ENCODE measurements at regions not wholly inside any gene's neighbourhood (a gene's known extent, or its start where the extent isn't known, plus 50 kb on each side); places are given as distances from the start of the nearest gene placed in this dataset.

DNA sequence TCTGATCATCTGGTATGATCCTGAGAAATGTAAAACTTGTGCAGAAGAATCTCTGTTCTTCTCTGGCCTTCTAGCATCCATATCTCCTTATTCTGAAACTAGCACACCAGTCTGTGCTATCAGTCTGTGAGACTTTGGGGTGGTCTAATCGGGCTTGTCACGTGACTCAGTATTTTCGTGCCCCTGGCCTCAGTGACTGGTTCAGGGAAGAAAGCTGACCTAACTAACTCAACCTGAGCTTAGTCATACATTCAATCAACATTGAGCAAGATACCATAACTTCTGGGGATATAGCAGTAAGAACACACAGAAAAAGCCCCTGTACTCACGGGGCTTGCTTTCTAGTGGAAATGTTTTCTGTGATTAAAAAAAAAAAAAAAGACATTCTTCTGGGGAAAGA, 109.3 kb downstream of the DKK1 start:
- peaks cover 4% of the 10 kb centered on the region for H3K9me3 Mint-ChIP-seq
- no peak overlapping the region for H3K27ac Mint-ChIP-seq
- no peaks in the 10 kb centered on the region for H3K27me3 Mint-ChIP-seq
- no peak overlapping the region for H3K4me3 Mint-ChIP-seq
- no peaks in the 10 kb centered on the region for H3K4me1 Mint-ChIP-seq
- no peaks in the 10 kb centered on the region for H3K36me3 Mint-ChIP-seq

DNA sequence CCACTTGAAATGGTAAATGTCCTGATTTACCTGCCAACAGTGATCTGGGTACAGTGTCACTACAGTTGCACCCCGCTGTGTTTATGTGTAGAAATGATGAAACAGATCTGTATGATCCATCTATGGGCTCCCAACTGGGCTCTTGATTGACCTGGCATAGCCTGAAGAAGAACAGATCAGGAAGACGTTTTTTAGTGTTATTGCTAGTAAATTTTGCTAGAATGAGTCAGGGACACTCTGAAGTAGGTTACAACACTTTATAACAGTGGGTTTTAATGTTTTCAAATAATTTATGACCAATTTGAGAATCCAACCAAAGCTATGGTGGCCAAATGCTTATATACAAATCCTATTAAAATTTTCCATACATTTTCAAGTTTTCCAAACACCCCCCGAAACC, 110.3 kb downstream of the DKK1 start:
- Mint-ChIP-seq H3K27me3 (no peaks in the 10 kb centered on the region), H3K27ac (no peak overlapping the region), H3K4me1 (no peaks in the 10 kb centered on the region), H3K4me3 (no peak overlapping the region), H3K36me3 (no peaks in the 10 kb centered on the region), H3K9me3 (peaks cover 4% of the 10 kb centered on the region)

DNA sequence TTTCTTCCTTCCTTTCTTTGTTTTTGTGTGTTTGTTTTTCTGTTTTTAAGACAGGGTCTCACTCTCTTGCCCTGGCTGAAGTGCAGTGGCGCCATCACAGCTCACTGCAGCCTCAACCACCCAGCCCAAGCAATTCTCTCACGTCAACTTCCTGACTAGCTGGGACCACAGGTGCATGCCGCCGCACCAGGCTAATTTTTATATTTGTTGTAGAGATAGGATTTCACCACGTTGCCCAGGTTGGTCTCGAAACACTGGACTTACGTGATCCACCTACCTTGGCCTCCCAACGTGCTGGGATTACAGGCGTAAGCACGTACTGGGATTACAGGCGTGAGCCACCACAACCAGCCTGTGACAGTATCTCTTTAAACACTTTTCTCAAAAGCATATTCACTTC, 120.7 kb downstream of the DKK1 start:
- H3K27ac Mint-ChIP-seq, result no peak overlapping the region
- no peak overlapping the region for H3K4me3 Mint-ChIP-seq

DNA sequence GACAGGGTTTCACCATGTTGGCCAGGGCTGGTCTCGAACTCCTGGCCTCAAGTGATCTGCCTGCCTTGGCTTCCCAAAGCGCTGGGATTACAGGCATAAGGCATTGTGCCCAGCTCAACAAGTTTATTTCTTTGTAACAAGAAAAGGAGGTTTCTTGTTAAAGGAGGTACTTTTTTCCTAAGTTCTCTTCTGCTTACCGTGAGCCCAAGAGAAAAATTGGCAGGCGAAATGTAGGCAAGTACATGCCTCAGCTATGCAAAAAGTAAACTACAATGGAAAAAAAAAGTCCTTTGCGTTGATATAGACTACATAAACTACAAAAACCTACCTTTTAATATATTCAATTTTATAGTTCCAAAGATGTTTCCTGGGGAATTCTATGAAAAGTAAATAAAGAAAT, 122.6 kb downstream of the DKK1 start:
- H3K27ac Mint-ChIP-seq, result no peak overlapping the region
- no peak overlapping the region for H3K4me3 Mint-ChIP-seq
- H3K27me3 Mint-ChIP-seq, result no peaks in the 10 kb centered on the region
- H3K4me1 Mint-ChIP-seq, result no peaks in the 10 kb centered on the region
- H3K9me3 Mint-ChIP-seq, result no peaks in the 10 kb centered on the region
- no peaks in the 10 kb centered on the region for H3K36me3 Mint-ChIP-seq

More for the DNA sequence above, 120.7 kb downstream of the DKK1 start:
- no peaks in the 10 kb centered on the region for H3K36me3 Mint-ChIP-seq
- H3K4me1 Mint-ChIP-seq, result no peaks in the 10 kb centered on the region
- no peaks in the 10 kb centered on the region for H3K27me3 Mint-ChIP-seq
- H3K9me3 Mint-ChIP-seq, result no peaks in the 10 kb centered on the region

DNA sequence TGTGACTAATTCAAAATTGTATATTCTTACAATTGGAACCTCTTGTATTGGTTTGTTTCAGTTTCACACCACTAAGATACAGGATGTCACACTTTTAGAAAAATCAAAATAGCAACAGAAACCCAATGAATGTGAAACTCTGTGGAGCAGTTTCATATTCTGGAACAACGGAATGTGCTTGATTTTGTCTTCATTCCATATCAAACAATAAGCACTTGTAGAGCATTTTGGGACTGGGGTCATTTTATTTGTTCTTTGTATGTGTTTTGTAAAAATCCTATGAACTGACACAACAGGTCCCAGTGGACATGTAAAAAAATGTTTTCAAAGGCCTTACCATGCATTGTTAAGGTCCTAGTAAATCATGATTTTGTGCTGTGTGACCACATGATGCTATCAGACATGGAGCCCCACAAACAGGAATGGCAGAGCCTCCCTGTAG, 123.1 kb downstream of the DKK1 start:
- no peak overlapping the region for H3K4me3 Mint-ChIP-seq

DNA sequence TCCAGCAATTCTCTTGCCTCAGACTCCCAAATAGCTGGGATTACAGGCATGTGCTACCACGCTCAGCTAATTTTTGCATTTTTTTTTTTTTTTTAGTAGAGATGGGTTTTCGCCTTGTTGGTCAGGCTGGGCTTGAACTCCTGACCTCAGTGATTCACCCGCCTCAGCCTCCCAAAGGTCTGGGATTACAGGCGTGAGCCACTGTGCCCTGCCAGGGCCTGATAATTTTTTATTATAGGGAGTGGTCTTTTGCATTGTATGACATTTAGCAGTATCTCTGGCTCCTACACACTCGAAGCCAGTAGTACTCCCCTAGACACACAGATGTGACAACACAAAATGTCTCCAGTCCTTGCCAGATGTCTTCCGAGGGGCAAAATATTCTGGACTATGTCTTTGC, 124.0 kb downstream of the DKK1 start:
- Mint-ChIP-seq H3K27ac (no peak overlapping the region), H3K36me3 (no peaks in the 10 kb centered on the region), H3K4me1 (no peaks in the 10 kb centered on the region), H3K27me3 (no peaks in the 10 kb centered on the region), H3K9me3 (no peaks in the 10 kb centered on the region), H3K4me3 (no peak overlapping the region)

More for the DNA sequence above, 123.1 kb downstream of the DKK1 start:
- Mint-ChIP-seq H3K4me1 (no peaks in the 10 kb centered on the region), H3K27ac (no peak overlapping the region), H3K27me3 (no peaks in the 10 kb centered on the region), H3K9me3 (no peaks in the 10 kb centered on the region), H3K36me3 (no peaks in the 10 kb centered on the region)

DNA sequence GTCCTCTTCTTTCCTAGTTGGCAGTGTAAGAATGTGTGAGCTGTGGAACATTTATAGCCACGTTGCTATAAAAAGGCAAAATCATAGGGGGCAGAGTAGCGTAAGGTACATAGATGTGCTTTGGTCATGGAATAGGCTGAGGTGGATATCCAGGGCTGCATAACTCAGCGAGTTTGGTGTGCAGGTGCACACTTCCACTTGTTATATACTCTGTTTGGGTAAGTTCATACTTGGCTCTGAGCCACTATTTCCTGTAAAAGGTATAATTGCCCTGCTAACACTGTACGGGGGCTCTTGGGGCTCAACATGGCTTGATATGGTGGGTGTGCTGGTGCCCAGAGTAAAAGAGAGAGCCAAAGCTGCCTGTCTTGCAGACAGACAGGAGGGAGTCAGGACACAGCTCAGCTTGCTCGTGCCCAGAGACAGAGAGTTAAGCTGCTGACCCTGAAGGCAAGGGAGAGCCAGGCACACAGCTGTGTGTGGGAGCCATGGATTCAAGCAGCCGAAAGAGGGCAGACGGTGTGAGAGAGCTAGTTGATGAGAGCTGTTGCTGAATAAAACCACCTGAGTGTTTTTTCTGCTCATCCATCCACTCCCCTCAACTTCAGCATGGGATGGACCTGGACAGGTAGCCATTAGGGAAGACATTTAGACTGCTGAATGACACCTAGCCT, 126.7 kb downstream of the DKK1 start:
- H3K27me3 Mint-ChIP-seq, result no peaks in the 10 kb centered on the region
- no peak overlapping the region for H3K27ac Mint-ChIP-seq
- H3K4me3 Mint-ChIP-seq, result no peak overlapping the region
- H3K36me3 Mint-ChIP-seq, result no peaks in the 10 kb centered on the region
- no peaks in the 10 kb centered on the region for H3K9me3 Mint-ChIP-seq
- no peaks in the 10 kb centered on the region for H3K4me1 Mint-ChIP-seq

DNA sequence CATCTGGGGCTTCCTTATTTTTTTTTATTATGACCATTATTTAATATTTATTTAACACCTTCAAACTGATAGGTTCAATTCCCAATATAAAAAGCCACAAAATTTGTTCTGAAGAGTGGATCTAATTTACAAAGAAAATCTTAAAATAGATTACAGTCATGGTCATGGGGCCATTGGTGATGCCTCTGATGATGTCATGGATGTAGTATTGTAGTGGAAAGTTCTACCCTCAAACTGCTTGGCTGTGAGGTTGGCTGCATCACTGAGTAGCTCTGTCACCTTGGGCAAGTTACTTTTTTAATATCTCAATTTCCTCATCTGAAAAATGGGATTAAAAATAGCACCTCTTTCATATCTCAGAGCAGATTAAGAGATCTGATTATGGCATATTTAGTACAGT, 128.5 kb downstream of the DKK1 start:
- Mint-ChIP-seq H3K27me3 (no peaks in the 10 kb centered on the region), H3K9me3 (no peaks in the 10 kb centered on the region), H3K36me3 (no peaks in the 10 kb centered on the region), H3K27ac (no peak overlapping the region), H3K4me3 (no peak overlapping the region), H3K4me1 (no peaks in the 10 kb centered on the region)

DNA sequence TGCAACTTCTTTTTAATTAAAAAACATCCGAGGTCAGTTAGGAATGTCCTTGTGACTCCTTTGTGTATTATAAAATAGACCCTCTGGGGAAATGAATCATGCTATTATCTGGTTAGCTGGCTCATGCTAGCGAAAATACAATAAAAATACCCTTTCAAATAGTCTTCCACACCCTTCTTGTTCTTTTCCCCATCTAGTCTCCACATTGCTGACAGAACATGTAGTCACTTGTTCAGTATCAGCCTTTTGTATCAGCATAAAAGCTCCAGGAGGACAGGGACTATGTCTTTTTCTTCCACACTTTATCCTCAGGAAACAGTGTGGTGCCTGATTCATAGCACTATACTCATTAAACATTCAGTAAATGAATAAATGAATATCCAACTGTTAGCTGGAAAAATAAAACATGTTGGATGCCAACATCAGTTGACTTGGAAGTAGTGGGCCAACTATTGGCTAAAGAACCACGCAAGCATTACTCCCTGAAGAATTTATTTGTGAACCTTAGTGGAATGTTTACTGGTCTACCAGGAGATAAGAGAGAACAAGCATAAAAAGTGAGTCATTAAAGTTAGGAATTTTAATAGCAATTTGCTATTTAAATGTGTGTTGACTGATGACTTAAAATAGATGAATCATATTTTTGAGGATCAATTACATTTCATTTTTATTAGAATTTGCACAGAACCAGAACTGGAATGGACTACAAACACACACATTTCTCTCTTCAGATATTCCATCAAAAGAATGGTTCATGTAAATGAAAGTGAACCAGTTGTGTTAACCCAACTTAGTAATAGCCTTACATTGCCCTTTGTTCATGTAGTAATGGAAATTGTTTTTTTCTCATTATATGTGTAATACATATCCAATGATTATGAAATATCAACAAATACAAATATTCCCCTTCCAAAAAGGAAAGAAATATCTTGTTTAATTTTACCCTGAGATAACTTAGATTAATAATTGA, 129.6 kb downstream of the DKK1 start:
- H3K27me3 Mint-ChIP-seq, result no peaks in the 10 kb centered on the region
- no peaks in the 10 kb centered on the region for H3K9me3 Mint-ChIP-seq
- H3K4me3 Mint-ChIP-seq, result no peak overlapping the region
- no peak overlapping the region for H3K27ac Mint-ChIP-seq
- H3K36me3 Mint-ChIP-seq, result no peaks in the 10 kb centered on the region
- no peaks in the 10 kb centered on the region for H3K4me1 Mint-ChIP-seq

DNA sequence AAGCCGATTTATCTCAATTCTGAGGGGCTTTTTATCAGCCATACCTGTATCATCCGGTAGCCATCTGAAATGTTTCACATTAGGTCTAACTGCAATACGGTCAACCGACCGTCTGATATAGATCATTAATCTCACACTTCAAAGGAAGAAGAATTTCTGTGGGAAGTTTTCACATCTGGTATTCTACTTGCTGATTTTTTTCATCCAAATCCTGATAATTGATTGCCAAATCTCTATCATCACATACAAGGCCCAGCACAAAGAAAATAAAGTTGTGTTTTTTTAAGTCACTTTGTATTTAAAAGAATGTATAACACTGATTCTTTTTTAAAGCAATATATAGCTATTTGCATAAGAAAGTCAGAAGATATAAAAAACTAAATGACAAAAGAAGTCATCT, 132.3 kb downstream of the DKK1 start:
- Mint-ChIP-seq H3K4me3 (no peak overlapping the region), H3K27me3 (no peaks in the 10 kb centered on the region), H3K27ac (no peak overlapping the region), H3K9me3 (no peaks in the 10 kb centered on the region), H3K4me1 (no peaks in the 10 kb centered on the region), H3K36me3 (no peaks in the 10 kb centered on the region)

DNA sequence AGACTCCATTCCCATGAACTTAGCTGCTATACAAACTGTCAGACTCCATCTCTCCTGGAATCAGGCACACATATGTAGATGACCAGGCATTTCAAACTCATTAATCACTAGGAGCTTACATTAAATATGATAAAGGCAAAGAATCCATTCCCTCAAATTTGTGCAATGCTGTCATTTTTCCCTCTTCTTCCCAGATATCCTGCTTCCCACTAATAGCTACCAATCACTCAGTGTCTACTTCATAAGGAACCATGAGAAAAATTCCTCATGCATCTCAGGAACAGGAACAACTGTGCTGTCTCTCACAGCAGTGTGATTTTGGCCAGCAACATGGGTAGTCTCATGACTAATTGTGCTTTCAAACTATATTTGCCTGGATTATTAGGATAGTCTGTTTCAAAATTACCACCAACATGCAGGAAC, 133.9 kb downstream of the DKK1 start:
- H3K4me1 Mint-ChIP-seq, result no peaks in the 10 kb centered on the region
- H3K27me3 Mint-ChIP-seq, result no peaks in the 10 kb centered on the region
- no peak overlapping the region for H3K27ac Mint-ChIP-seq
- H3K9me3 Mint-ChIP-seq, result no peaks in the 10 kb centered on the region
- no peak overlapping the region for H3K4me3 Mint-ChIP-seq
- H3K36me3 Mint-ChIP-seq, result no peaks in the 10 kb centered on the region

DNA sequence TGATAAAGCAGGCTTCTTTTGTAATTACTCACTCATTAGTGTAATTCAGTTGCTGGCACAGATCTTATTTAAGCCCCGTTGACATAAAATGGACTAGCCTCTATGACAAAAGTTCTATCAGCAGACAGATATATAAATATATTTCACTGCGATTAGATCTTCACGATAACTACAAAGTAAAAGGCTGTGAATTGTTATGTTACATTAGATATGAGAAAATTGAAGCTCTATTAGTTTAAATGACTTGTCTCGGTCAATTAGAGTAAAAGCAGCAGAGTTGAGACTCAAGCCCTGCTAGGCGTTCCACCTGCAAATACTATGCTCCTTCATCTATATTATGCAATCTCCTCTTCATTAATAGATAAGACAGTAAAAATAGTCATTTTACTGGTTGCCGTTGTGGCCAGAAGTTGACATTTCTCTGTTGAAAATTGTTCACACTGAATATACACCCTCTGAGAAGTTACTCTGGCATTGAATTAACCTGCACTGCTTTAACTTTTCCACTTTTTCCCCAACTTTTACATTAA, 136.7 kb downstream of the DKK1 start:
- no peaks in the 10 kb centered on the region for H3K9me3 Mint-ChIP-seq
- no peaks in the 10 kb centered on the region for H3K36me3 Mint-ChIP-seq
- no peaks in the 10 kb centered on the region for H3K27me3 Mint-ChIP-seq
- no peak overlapping the region for H3K4me3 Mint-ChIP-seq
- no peaks in the 10 kb centered on the region for H3K4me1 Mint-ChIP-seq
- H3K27ac Mint-ChIP-seq, result no peak overlapping the region

DNA sequence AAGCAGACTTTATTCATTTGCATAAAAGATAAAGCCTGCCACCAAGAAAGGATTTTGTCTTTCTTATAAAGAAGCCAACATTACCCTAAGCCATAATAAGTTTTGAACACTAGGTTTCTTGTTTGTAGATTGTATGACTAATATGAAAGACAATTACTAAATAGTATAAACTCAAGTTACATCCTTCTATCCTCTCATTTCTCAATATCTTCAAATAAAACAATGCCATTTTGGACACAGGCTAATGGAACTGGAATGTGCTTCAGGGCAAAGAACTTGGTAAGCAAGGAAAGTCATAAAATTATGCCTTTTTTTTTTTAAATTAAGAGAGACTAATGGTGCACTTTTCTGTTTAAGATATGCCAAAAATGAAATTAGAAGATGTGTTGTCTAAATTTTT, 137.7 kb downstream of the DKK1 start:
- H3K27me3 Mint-ChIP-seq, result no peaks in the 10 kb centered on the region
- no peaks in the 10 kb centered on the region for H3K36me3 Mint-ChIP-seq
- H3K9me3 Mint-ChIP-seq, result no peaks in the 10 kb centered on the region
- no peaks in the 10 kb centered on the region for H3K4me1 Mint-ChIP-seq
- H3K27ac Mint-ChIP-seq, result no peak overlapping the region
- H3K4me3 Mint-ChIP-seq, result no peak overlapping the region

DNA sequence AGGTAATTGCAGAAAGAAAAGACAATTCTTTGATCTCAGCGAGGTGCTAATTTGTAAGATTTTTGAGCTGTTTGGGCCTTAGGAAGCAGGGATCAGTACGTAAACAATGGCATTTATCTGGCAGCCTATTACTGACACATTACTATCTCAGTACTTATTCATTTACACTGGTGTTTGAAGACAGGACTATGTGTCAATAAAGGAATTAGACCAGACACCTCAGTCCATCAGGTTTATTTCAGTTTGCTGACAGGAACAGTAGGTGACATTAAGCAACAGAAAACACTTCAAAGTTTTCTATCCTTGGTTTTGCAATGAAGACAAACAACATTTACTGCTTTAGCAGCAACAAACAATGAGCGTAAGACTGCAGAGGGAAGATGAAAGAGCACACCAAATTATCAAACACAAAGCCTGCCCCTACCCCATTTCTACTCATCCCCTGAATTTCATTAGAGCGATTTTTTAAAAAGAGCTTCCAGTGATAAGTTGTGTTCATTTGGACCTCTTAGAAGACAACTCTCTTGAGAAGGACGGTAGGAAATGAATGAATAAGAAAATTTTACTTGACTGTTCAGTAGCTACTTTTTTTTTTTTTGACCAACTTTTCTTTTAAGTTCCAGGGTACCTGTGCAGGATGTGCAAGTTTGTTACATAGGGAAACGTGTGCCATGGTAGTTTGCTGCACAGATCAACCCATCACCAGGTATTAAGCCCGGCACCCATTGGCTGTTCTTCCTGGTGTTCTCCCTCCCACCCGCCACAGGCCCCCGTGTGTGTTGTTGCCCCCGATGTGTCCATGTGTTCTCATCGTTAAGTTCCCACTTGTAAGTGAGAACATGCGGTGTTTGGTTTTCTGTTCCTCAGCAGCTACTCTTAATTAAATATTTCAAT, 138.8 kb downstream of the DKK1 start:
- H3K4me1 Mint-ChIP-seq, result no peaks in the 10 kb centered on the region

DNA sequence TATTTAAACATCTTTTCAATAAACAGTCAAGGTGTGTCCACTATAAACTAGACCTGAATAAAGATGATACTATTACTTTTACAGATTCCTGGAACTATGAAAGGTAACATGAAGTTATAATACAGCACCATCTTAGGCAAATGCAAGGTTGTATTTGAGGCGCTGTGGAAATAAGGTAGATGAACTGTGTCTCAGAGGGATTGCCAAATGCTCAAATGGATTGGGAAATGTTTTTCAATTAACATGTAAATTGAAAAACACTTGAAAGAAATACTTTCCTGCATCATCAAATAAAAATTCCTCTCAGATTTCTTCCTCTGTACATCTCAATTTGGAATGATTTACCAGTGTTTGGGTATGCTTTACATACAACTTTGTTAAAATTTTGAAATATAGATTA, 139.4 kb downstream of the DKK1 start:
- H3K9me3 Mint-ChIP-seq, result no peaks in the 10 kb centered on the region
- H3K4me3 Mint-ChIP-seq, result no peak overlapping the region
- H3K27me3 Mint-ChIP-seq, result no peaks in the 10 kb centered on the region
- H3K4me1 Mint-ChIP-seq, result no peaks in the 10 kb centered on the region
- no peak overlapping the region for H3K27ac Mint-ChIP-seq
- H3K36me3 Mint-ChIP-seq, result no peaks in the 10 kb centered on the region

More for the DNA sequence above, 138.8 kb downstream of the DKK1 start:
- H3K27ac Mint-ChIP-seq, result no peak overlapping the region
- no peak overlapping the region for H3K4me3 Mint-ChIP-seq
- H3K9me3 Mint-ChIP-seq, result no peaks in the 10 kb centered on the region
- no peaks in the 10 kb centered on the region for H3K36me3 Mint-ChIP-seq
- H3K27me3 Mint-ChIP-seq, result no peaks in the 10 kb centered on the region
